Fibroblast of skin of left quadriceps (primary cell): ENCODE measurements at regions not wholly inside any gene's neighbourhood (a gene's known extent, or its start where the extent isn't known, plus 50 kb on each side); places are given as distances from the start of the nearest gene placed in this dataset.
"Not testable (repeated sequence)": the region's sequence is repeated elsewhere in the genome, so short reads cannot be mapped to it uniquely, and the experiment has no call there.

Source experiments
- DNase-seq, 2 experiments: peaks; one replicate each; pipeline ENCODE4 v3.0.0-alpha.2; 2013; ENCODE audit warnings: low read depth in 2 of 2

- no peak for DNase-seq
These were observed 187.5 kb upstream of the KL start for GRCh38 chr13:32828711-32829110.

- DNase-seq = no peak
These were observed 187.0 kb upstream of the KL start for GRCh38 chr13:32829269-32829668.

GRCh38 chr13:32829676-32830335 lies 186.4 kb upstream of the KL start:
- DNase-seq = no peak

- DNase-seq = no peak
These were observed 185.7 kb upstream of the KL start for GRCh38 chr13:32830336-32831031.

- DNase-seq = no peak
These were observed 178.8 kb upstream of the KL start for GRCh38 chr13:32837307-32837972.

GRCh38 chr13:32837973-32838927 lies 178.0 kb upstream of the KL start:
- DNase-seq = no peak

GRCh38 chr13:32838945-32839344 lies 177.3 kb upstream of the KL start:
- no peak for DNase-seq

- DNase-seq = no peak
These were observed 176.1 kb upstream of the KL start for GRCh38 chr13:32840113-32840512.

- no peak for DNase-seq
These were observed 175.1 kb upstream of the KL start for GRCh38 chr13:32840989-32841713.

GRCh38 chr13:32845952-32846950 lies 170.0 kb upstream of the KL start:
- no peak for DNase-seq

GRCh38 chr13:32847976-32848375 lies 168.2 kb upstream of the KL start:
- not testable (repeated sequence) for DNase-seq

GRCh38 chr13:32849369-32849768 lies 166.9 kb upstream of the KL start:
- no peak for DNase-seq

- peak; percentile 33 to 35 for DNase-seq
These were observed 165.7 kb upstream of the KL start for GRCh38 chr13:32850316-32851052.

- no peak for DNase-seq
These were observed 164.8 kb upstream of the KL start for GRCh38 chr13:32851083-32852069.

- no peak for DNase-seq
These were observed 163.7 kb upstream of the KL start for GRCh38 chr13:32852526-32852925.

- no peak for DNase-seq
These were observed 159.1 kb upstream of the KL start for GRCh38 chr13:32857077-32857476.

GRCh38 chr13:32857689-32858088 lies 158.5 kb upstream of the KL start:
- no peak for DNase-seq

GRCh38 chr13:32859707-32860292 lies 156.4 kb upstream of the KL start:
- DNase-seq = no peak
